ENCODE measurements at regions not wholly inside any gene's neighbourhood (a gene's known extent, or its start where the extent isn't known, plus 50 kb on each side); places are given as distances from the start of the nearest gene placed in this dataset.

GRCh38 chr2:128666596-128666995 lies 347.9 kb upstream of the HS6ST1 start:
- Histone ChIP-seq H3K27me3 (replicated peaks; ENCODE audit: control insufficient read depth, insufficient read depth, low read length) (peaks cover 1% of the 10 kb centered on the region; the same call in 1 of the 2 replicates), H3K4me1 (no peaks in the 10 kb centered on the region), H3K4me3 (ENCODE audit: low read depth, low read length) (no peak overlapping the region), H3K9me3 (no peaks in the 10 kb centered on the region), H3K36me3 (ENCODE audit: control insufficient read depth, insufficient read depth, low read length) (no peaks in the 10 kb centered on the region)
- peaks cover 26% of the 10 kb centered on the region for H3K27me3 Mint-ChIP-seq (ENCODE audit: insufficient read depth, unreplicated experiment)
- H3K4me1 Mint-ChIP-seq (ENCODE audit: low read depth, unreplicated experiment): no peaks in the 10 kb centered on the region
- no peaks in the 10 kb centered on the region for H3K9me3 Mint-ChIP-seq (ENCODE audit: unreplicated experiment)
- no peak for TF ChIP-seq CTCF (IDR thresholded peaks at IDR 0.05; ENCODE audit: insufficient read depth in 1 of 2, low read depth in 1 of 2, low read length in 1 of 2, severe bottlenecking in 1 of 2, unreplicated experiment in 1 of 2)
- intact Hi-C loops (cut with micrococcal nuclease; ENCODE audit: unreplicated experiment): no loop called here
- DNase-seq: no peak
- no TSS peak for BruUV-seq (replicated peaks)
- H3K27ac Mint-ChIP-seq (ENCODE audit: unreplicated experiment): no peak overlapping the region
- H3K4me3 Mint-ChIP-seq (ENCODE audit: unreplicated experiment): no peak overlapping the region
- no peaks in the 10 kb centered on the region for H3K36me3 Mint-ChIP-seq (ENCODE audit: insufficient read depth, unreplicated experiment)
- POLR2A ChIA-PET: no interaction called here
- CTCF ChIA-PET: no interaction called here

GRCh38 chr2:128667391-128667790 lies 348.7 kb upstream of the HS6ST1 start:
- Histone ChIP-seq H3K4me3 (ENCODE audit: low read depth, low read length) (no peak overlapping the region), H3K36me3 (ENCODE audit: control insufficient read depth, insufficient read depth, low read length) (no peaks in the 10 kb centered on the region), H3K9me3 (no peaks in the 10 kb centered on the region), H3K4me1 (no peaks in the 10 kb centered on the region), H3K27me3 (replicated peaks; ENCODE audit: control insufficient read depth, insufficient read depth, low read length) (peaks cover 1% of the 10 kb centered on the region; the same call in 1 of the 2 replicates)
- Mint-ChIP-seq H3K36me3 (ENCODE audit: insufficient read depth, unreplicated experiment) (no peaks in the 10 kb centered on the region), H3K4me3 (ENCODE audit: unreplicated experiment) (no peak overlapping the region), H3K4me1 (ENCODE audit: low read depth, unreplicated experiment) (no peaks in the 10 kb centered on the region), H3K27ac (ENCODE audit: unreplicated experiment) (no peak overlapping the region), H3K27me3 (ENCODE audit: insufficient read depth, unreplicated experiment) (peaks cover 22% of the 10 kb centered on the region), H3K9me3 (ENCODE audit: unreplicated experiment) (no peaks in the 10 kb centered on the region)
- no peak for DNase-seq
- no peak for TF ChIP-seq CTCF (IDR thresholded peaks at IDR 0.05; ENCODE audit: insufficient read depth in 1 of 2, low read depth in 1 of 2, low read length in 1 of 2, severe bottlenecking in 1 of 2, unreplicated experiment in 1 of 2)
- ChIA-PET CTCF (no interaction called here), POLR2A (no interaction called here)
- BruUV-seq (replicated peaks): no TSS peak
- intact Hi-C loops (cut with micrococcal nuclease; ENCODE audit: unreplicated experiment): no loop called here

- ChIA-PET POLR2A (no interaction called here), CTCF (no interaction called here)
- no peaks in the 10 kb centered on the region for H3K36me3 ChIP-seq (ENCODE audit: control insufficient read depth, insufficient read depth, low read length)
- Mint-ChIP-seq H3K27ac (ENCODE audit: unreplicated experiment) (no peak overlapping the region), H3K4me3 (ENCODE audit: unreplicated experiment) (no peak overlapping the region), H3K36me3 (ENCODE audit: insufficient read depth, unreplicated experiment) (no peaks in the 10 kb centered on the region), H3K27me3 (ENCODE audit: insufficient read depth, unreplicated experiment) (peaks cover 19% of the 10 kb centered on the region), H3K4me1 (ENCODE audit: low read depth, unreplicated experiment) (no peaks in the 10 kb centered on the region), H3K9me3 (ENCODE audit: unreplicated experiment) (no peaks in the 10 kb centered on the region)
- no peak for TF ChIP-seq CTCF (IDR thresholded peaks at IDR 0.05; ENCODE audit: insufficient read depth in 1 of 2, low read depth in 1 of 2, low read length in 1 of 2, severe bottlenecking in 1 of 2, unreplicated experiment in 1 of 2)
- no peaks in the 10 kb centered on the region for H3K4me1 ChIP-seq
- intact Hi-C loops (cut with micrococcal nuclease; ENCODE audit: unreplicated experiment): no loop called here
- H3K9me3 ChIP-seq: no peaks in the 10 kb centered on the region
- H3K4me3 ChIP-seq (ENCODE audit: low read depth, low read length): no peak overlapping the region
- peaks cover 1% of the 10 kb centered on the region; the same call in 1 of the 2 replicates for H3K27me3 ChIP-seq (replicated peaks; ENCODE audit: control insufficient read depth, insufficient read depth, low read length)
- no TSS peak for BruUV-seq (replicated peaks)
- no peak for DNase-seq
Measured at GRCh38 chr2:128668946-128669345, 350.3 kb upstream of the HS6ST1 start.

Data from Caco-2 (cell line).